D721Med (cell line): ENCODE measurements at regions not wholly inside any gene's neighbourhood (a gene's known extent, or its start where the extent isn't known, plus 50 kb on each side); places are given as distances from the start of the nearest gene placed in this dataset.

Experiments
- DNase-seq: peaks from one replicate; pipeline ENCODE4 v3.0.0; 2011; ENCODE audit warnings: low spot score; ENCODE audit not compliant: insufficient read length
- FAIRE-seq: peaks from 2 replicates; lab custom pipeline; 2011; peaks lifted over from hg19 to GRCh38; lab: Jason Lieb, UNC
- TF ChIP-seq, protein P1 (sequence below): IDR thresholded peaks from 2 replicates; pipeline ENCODE4 v1.5.1; 2012; ENCODE audit warnings: mild to moderate bottlenecking, control low read depth; ENCODE audit not compliant: insufficient read depth; ENCODE audit errors: missing control alignments

DNA sequence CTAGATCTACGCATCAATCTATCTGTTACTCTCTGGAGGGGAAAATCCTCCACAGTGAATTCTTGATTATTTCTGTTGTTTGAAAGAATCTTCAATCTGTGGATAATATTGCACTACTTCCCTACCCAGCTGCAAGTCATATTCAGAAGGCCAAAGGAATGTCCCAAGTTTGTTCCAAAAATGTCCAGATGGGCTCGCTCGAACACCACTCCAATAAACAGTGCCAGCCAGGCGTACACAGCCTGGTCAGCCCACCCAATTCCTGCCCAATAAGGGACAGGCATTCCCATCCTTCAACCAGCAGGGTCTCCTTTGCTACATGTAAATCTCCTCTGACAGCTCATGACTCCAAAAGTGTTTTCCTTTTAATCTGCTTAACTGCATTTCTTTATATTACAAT, 80.7 kb upstream of the GPM6B start:
- TF ChIP-seq, protein P1, sequence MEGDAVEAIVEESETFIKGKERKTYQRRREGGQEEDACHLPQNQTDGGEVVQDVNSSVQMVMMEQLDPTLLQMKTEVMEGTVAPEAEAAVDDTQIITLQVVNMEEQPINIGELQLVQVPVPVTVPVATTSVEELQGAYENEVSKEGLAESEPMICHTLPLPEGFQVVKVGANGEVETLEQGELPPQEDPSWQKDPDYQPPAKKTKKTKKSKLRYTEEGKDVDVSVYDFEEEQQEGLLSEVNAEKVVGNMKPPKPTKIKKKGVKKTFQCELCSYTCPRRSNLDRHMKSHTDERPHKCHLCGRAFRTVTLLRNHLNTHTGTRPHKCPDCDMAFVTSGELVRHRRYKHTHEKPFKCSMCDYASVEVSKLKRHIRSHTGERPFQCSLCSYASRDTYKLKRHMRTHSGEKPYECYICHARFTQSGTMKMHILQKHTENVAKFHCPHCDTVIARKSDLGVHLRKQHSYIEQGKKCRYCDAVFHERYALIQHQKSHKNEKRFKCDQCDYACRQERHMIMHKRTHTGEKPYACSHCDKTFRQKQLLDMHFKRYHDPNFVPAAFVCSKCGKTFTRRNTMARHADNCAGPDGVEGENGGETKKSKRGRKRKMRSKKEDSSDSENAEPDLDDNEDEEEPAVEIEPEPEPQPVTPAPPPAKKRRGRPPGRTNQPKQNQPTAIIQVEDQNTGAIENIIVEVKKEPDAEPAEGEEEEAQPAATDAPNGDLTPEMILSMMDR: no peak
- no peak for DNase-seq
- FAIRE-seq: no peak

DNA sequence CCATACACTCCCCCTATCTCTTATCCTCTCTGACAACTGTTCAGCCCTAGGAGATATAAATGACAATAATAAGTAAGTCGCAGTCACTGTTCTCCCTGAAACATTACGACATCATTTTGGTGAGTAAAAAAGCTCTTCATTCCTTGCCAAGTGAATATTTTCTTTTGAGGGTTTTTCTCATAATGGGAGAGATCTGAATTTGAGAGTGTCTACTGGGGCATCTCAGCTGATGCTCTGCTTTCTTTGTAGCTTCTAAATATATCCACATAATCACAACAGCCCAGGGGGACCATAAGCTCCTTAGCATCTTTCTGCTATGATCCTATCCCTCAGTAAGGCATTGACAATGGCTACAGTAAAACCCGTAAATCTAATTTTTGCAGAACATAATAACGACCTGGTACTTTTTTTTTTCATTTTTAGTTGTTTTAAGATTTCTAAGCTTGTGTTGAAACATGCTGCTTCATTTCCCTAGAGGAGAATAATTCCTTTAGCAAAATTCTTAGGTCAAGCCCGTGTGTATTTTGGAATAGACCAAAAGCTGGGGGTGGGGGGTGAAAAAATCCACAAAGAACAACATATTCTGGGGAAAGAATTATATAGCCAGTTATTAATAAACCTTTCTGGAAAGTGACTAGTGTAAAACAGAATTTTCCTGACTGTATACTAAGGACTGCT, 78.1 kb upstream of the GPM6B start:
- FAIRE-seq (peak; percentile 81), DNase-seq (no peak)
- TF ChIP-seq, protein P1: no peak

DNA sequence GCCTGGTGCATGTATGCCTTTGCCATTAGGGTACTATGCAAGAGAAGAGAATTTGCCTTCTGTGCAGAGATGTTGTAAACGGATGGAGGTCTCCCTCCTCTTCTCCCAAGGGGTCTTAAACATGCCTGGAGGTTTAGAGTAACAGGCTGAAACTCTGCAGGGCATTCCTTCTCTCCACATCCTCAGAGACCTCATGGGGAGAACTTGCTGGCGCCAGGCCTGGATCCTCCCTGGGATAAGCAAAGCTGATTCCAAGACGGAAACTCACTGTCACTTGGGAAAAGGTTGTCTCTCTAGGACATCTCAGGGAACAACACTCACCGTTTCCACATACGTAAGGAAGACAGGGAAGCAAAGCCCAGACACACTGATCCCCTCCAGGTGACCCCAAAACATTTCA, 76.9 kb upstream of the GPM6B start:
- FAIRE-seq (peak; percentile 75), DNase-seq (no peak)
- TF ChIP-seq, protein P1: no peak

DNA sequence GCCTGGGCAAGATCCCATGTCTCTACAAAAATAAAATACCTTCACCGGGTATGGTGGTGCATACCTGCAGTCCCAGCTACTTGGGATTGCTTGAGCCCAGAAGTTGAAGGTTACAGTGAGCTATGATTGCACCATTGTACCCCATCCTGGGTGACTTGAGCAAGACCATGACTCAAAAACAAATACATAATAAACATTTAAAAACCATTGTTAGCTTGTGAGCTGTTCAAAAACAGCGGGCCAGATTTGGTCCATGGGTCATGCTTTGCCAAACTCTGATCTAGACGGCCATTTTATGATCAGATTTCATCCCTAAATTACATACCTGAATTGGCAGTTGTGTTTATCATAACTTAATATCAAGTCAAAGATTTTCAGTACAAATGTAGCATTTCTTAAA, 76.0 kb upstream of the GPM6B start:
- TF ChIP-seq, protein P1: no peak
- no peak for DNase-seq

DNA sequence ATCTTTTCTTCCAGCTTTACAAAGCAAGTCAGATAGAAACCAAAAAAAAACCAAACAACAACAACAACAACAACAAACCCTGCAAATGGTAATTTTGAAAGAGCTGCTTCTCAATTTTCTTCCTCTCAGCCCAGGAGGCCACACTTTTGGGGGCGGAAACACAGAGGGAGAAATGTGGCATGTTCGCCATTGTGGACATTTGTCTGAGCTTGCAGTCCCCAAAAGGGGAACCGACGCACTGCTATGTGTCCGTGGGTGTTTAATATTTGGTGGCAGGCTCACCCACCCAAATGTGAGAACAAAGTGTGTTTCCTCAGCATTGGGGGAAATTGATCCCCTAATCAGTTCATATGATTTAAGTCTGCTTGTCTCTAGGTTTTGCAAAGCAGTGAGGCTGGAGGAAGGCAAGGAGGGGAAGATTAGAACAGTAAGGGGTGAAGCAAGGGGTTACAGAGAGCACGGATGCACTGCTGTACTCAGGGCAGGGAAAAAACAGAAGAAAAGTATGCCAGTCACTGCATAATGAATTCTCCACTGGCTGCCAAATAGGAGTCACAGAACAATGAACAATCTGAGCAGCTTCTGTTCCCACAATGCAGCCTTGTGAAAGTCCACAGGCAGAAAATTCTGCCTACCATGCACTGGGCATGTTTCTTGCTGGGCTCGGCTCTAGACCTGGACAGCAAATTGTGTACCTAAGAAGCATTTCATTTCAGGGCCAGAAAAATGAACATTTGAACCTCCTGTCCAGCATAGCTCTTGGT, 74.7 kb upstream of the GPM6B start:
- TF ChIP-seq, protein P1: no peak
- DNase-seq: no peak
- FAIRE-seq: no peak

More for the DNA sequence above, 76.0 kb upstream of the GPM6B start:
- peak; percentile 74 for FAIRE-seq

DNA sequence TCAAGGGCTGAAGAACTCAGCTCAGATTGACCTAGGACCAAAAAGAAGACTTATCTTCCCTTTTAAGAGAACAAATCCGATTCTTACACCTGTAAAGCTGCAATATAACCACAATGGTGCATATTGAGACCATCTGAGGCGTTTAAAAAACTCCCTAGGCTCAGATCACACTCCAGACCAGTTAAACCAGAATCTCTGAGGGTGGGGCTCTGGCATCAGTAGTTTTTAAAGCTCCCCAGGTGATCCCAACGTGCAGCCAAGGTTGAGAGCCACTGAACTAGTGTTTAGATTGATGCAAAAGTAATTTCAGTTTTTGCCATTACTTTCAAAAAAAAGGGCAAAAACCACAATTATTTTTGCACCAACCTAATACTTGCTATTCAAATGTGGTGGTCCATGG, 73.9 kb upstream of the GPM6B start:
- no peak for FAIRE-seq
- TF ChIP-seq, protein P1: no peak
- DNase-seq: no peak

DNA sequence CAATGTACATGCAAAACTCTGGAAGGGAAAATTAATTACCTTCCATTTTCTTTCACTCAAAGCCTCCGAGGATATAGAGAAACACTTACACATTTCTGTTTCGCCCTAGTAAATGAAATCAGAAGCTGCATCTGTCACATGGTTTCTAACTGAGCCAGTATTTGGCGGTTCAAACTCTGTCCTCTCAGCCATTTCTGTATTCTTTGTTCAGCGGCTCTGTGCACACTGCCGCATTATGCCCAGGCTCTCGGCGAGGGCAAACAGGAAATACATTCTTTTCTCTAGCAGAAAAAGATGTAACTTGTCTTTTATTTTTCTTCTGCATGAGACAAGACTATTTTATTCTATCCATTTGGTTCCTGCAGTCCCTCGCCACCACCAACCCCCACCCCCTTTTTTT, 71.4 kb upstream of the GPM6B start:
- TF ChIP-seq, protein P1: no peak
- DNase-seq: no peak
- no peak for FAIRE-seq
